SH-SY5Y (cell line): ENCODE measurements at regions not wholly inside any gene's neighbourhood (a gene's known extent, or its start where the extent isn't known, plus 50 kb on each side); places are given as distances from the start of the nearest gene placed in this dataset.

ENCODE experiments used
- GATA2 ChIP-seq: IDR thresholded peaks from 2 replicates; pipeline ENCODE4 v1.6.1; 2011; ENCODE audit warnings: mild to moderate bottlenecking, low read depth, low read length
- GATA3 ChIP-seq: IDR thresholded peaks from 2 replicates; pipeline ENCODE4 v1.6.1; 2011; ENCODE audit warnings: low read depth, mild to moderate bottlenecking, low read length, moderate library complexity

GRCh38 chr3:72496051-72496670 is 352.1 kb downstream of the SHQ1 start:
- no peak for TF ChIP-seq GATA2
- TF ChIP-seq GATA3, result no peak
